C4-2B (cell line): ENCODE measurements at regions not wholly inside any gene's neighbourhood (a gene's known extent, or its start where the extent isn't known, plus 50 kb on each side); places are given as distances from the start of the nearest gene placed in this dataset.

ENCODE experiments used
- H3K27ac ChIP-seq: fragments of 450-650 bp; 2 replicates; pipeline ENCODE4 v1.5.1; 2017
- CTCF ChIP-seq: fragments of 450-650 bp; conservative IDR thresholded peaks from 2 replicates; pipeline ENCODE4 v1.5.1; 2017; ENCODE audit warnings: mild to moderate bottlenecking
- ZFX ChIP-seq: fragments of 450-650 bp; IDR thresholded peaks from 2 replicates; pipeline ENCODE4 v1.6.1; 2017

DNA sequence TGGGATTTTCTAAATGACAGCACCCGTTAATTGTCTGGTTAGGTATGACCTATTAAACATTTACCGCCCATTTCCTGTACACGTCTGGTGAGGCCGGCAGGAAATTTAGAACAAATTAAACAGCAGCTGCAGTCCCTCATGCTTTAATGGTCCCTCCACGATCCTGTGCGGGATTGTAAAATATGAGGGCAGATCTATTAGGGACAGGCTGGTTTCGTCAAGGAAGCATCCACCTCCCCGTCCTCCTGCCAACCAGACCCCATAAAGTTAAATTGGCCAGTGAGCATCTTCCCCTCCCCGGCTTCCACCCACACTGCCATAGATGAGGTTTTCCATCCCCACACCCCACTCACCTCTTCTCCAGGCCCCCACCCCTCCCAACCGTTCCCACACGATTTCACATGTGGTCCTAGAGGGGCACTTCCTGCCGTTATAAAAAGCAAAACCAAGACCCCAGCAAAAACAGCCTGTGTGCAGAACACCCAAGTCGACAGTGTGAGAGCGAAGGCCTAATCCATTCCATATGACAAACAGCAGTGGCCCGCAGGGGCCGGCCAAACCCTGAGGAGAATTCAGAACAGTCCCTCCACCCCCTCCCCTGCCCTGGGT, 331.9 kb downstream of the FOXL1 start:
- TF ChIP-seq CTCF (no peak), ZFX (no peak)

DNA sequence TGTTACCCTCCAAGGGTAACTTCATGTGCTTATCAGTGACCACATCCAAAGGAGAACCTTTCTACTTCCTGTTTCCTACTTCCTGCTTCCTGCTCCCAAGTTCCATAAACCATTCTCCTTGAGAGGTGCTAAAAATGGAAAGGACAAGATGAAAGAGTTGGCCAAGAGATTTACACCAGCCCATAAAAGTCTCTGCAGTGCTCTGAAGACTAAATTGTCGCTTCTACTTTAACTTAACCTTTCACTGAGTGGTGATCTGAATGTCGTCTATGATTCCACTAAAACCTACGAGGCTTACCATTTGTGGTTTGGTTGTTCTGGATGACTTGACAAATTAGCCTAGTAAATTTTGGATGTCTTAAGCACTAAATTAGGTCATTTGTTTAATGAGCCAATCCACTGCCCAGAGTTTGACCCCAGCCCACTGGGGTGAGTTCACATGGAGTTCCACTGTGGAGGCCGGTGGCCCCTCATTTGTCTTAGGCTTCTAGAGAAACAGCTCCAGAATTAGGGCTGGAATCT, 333.1 kb downstream of the FOXL1 start:
- H3K27ac ChIP-seq = no peak overlapping the region
- TF ChIP-seq CTCF (no peak), ZFX (no peak)

More for the DNA sequence above, 331.9 kb downstream of the FOXL1 start:
- no peak overlapping the region for H3K27ac ChIP-seq

GRCh38 chr16:86913886-86914285, 335.5 kb downstream of the FOXL1 start:
- no peak overlapping the region for H3K27ac ChIP-seq
- TF ChIP-seq ZFX (no peak), CTCF (no peak)

GRCh38 chr16:86914876-86915717, 336.7 kb downstream of the FOXL1 start:
- no peak overlapping the region for H3K27ac ChIP-seq
- TF ChIP-seq CTCF (no peak), ZFX (no peak)

DNA sequence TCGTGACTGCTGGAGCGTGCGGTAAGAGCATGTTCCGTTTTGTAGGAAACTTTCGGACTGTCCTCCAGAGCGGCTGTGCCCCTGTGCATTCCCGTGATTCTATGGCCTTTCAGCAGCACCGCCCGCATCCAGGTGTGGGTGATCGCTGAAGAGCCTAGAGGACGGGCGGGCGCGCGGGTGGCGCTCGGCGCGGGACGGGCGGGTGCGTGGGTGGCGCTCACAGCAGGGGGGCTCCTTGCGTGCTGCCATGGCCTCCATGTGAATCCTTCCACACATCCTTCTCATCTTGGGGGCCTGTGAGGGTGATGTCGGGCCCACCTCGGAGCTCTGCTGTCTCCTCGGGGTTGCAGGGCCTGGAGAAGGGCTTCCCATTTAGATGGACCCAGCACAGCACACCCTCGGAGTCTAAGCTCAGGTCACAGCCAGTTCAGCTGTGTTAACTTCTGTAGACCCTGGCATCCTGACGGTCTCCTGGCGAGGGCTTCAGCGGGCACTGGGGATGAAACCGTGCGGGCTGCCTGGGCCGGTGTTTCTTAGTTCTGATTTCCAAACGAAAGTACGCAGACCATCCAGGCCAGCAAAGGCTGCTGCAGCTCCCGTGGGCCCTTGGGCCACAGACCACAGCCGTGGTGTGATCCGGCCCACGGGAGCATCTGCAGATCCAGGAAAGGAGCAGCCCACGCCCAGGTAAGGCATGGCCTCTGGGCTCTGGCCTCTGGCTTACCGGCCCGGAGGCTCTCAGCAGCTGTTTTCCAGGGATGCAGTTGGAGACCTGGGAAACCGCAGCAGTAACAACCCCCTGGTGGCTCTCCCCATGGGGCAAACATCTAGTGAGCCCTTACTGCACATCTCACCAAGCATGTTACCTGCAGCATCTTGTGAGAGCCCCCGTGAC, 339.4 kb downstream of the FOXL1 start:
- no peak overlapping the region for H3K27ac ChIP-seq
- TF ChIP-seq ZFX = no peak
- no peak for TF ChIP-seq CTCF

GRCh38 chr16:86918637-86919036, 340.3 kb downstream of the FOXL1 start:
- H3K27ac ChIP-seq = no peak overlapping the region
- TF ChIP-seq ZFX (no peak), CTCF (no peak)
